HS-5 (cell line): ENCODE measurements at regions not wholly inside any gene's neighbourhood (a gene's known extent, or its start where the extent isn't known, plus 50 kb on each side); places are given as distances from the start of the nearest gene placed in this dataset.

Experiments
- DNase-seq: peaks from one replicate; pipeline ENCODE4 v3.0.0-alpha.2; 2012; ENCODE audit warnings: low read depth

GRCh38 chr9:89696780-89697179 lies 92.0 kb downstream of the GADD45G start:
- DNase-seq, result no peak

- DNase-seq, result no peak
Observed at GRCh38 chr9:89697553-89697952, 92.7 kb downstream of the GADD45G start.

- DNase-seq, result no peak
Observed at GRCh38 chr9:89698411-89699005, 93.7 kb downstream of the GADD45G start.

GRCh38 chr9:89699646-89700045 lies 94.8 kb downstream of the GADD45G start:
- DNase-seq, result no peak

- no peak for DNase-seq
Observed at GRCh38 chr9:89701221-89701798, 96.5 kb downstream of the GADD45G start.

GRCh38 chr9:89702401-89702800 lies 97.6 kb downstream of the GADD45G start:
- no peak for DNase-seq

- no peak for DNase-seq
Observed at GRCh38 chr9:89705651-89706050, 100.8 kb downstream of the GADD45G start.

GRCh38 chr9:89706086-89706485 lies 101.3 kb downstream of the GADD45G start:
- no peak for DNase-seq

GRCh38 chr9:89706731-89707191 lies 101.9 kb downstream of the GADD45G start:
- no peak for DNase-seq

- no peak for DNase-seq
Observed at GRCh38 chr9:89710697-89711096, 105.9 kb downstream of the GADD45G start.

- no peak for DNase-seq
Observed at GRCh38 chr9:89711866-89712265, 107.1 kb downstream of the GADD45G start.

GRCh38 chr9:89712283-89712682 lies 107.5 kb downstream of the GADD45G start:
- DNase-seq, result no peak

- no peak for DNase-seq
Observed at GRCh38 chr9:89714321-89714720, 109.5 kb downstream of the GADD45G start.

GRCh38 chr9:89715318-89715858 lies 110.6 kb downstream of the GADD45G start:
- no peak for DNase-seq

GRCh38 chr9:89715881-89716280 lies 111.1 kb downstream of the GADD45G start:
- no peak for DNase-seq

- DNase-seq, result no peak
Observed at GRCh38 chr9:89716559-89716958, 111.7 kb downstream of the GADD45G start.

GRCh38 chr9:89718176-89718575 lies 113.4 kb downstream of the GADD45G start:
- DNase-seq, result no peak

- DNase-seq, result no peak
Observed at GRCh38 chr9:89718651-89719050, 113.8 kb downstream of the GADD45G start.

- DNase-seq, result no peak
Observed at GRCh38 chr9:89719202-89719601, 114.4 kb downstream of the GADD45G start.

- DNase-seq, result no peak
Observed at GRCh38 chr9:89720696-89721175, 115.9 kb downstream of the GADD45G start.

GRCh38 chr9:89721176-89721700 lies 116.4 kb downstream of the GADD45G start:
- DNase-seq, result no peak

- DNase-seq, result no peak
Observed at GRCh38 chr9:89721971-89722530, 117.2 kb downstream of the GADD45G start.

GRCh38 chr9:89722712-89723111 lies 117.9 kb downstream of the GADD45G start:
- DNase-seq, result no peak
